Fibroblast of lung (primary cell): ENCODE measurements at regions not wholly inside any gene's neighbourhood (a gene's known extent, or its start where the extent isn't known, plus 50 kb on each side); places are given as distances from the start of the nearest gene placed in this dataset.

Source experiments
- DNase-seq, 2 donors: peaks; one replicate each; pipeline versions ENCODE4 v3.0.0 to v3.0.0-alpha.2; 2010; ENCODE audit warnings: low read depth in 2 of 2
- H2AFZ ChIP-seq: 2 replicates; pipeline ENCODE4 v1.5.1; 2012; ENCODE audit warnings: low read length, control low read depth, inconsistent platforms
- H3K27ac ChIP-seq: 2 replicates; pipeline ENCODE4 v1.5.1; 2011; ENCODE audit warnings: low read length, control low read depth; ENCODE audit not compliant: insufficient read depth
- H3K27me3 ChIP-seq: 2 replicates; pipeline ENCODE4 v1.5.1; 2011; ENCODE audit warnings: mild to moderate bottlenecking, low read length; ENCODE audit not compliant: control insufficient read depth, insufficient read depth
- H3K36me3 ChIP-seq: 2 replicates; pipeline ENCODE4 v1.5.1; 2011; ENCODE audit warnings: low read length; ENCODE audit not compliant: control insufficient read depth, insufficient read depth
- H3K4me1 ChIP-seq: 2 replicates; pipeline ENCODE4 v1.5.1; 2011; ENCODE audit warnings: low read length; ENCODE audit not compliant: control insufficient read depth, insufficient read depth; ENCODE audit errors: extremely low read depth
- H3K4me2 ChIP-seq: 2 replicates; pipeline ENCODE4 v1.5.1; 2011; ENCODE audit warnings: low read length, control low read depth; ENCODE audit not compliant: insufficient read depth; ENCODE audit errors: extremely low read depth
- H3K4me3 ChIP-seq, 4 experiments: fragments of 200-600 bp in 1 of 4; sonication (generic) in 1 of 4; replicated peaks in 1 of 4; 2 replicates each; pipeline ENCODE4 v1.5.1; 2011 to 2016; ENCODE audit warnings: low read length in 4 of 4, low read depth in 3 of 4, mild to moderate bottlenecking in 3 of 4, control low read depth in 2 of 4, inconsistent platforms in 1 of 4, mixed read lengths in 1 of 4; ENCODE audit not compliant: insufficient read depth in 1 of 4; ENCODE audit errors: control extremely low read depth in 1 of 4
- H3K79me2 ChIP-seq: 2 replicates; pipeline ENCODE4 v1.5.1; 2012; ENCODE audit warnings: mild to moderate bottlenecking, low read length, inconsistent platforms; ENCODE audit not compliant: control insufficient read depth, insufficient read depth
- H3K9ac ChIP-seq: 2 replicates; pipeline ENCODE4 v1.5.1; 2011; ENCODE audit warnings: mild to moderate bottlenecking, low read length, control low read depth; ENCODE audit not compliant: insufficient read depth
- H3K9me3 ChIP-seq: 2 replicates; pipeline ENCODE4 v1.5.1; 2012; ENCODE audit warnings: low read depth, low read length; ENCODE audit not compliant: control insufficient read depth, insufficient read depth
- H4K20me1 ChIP-seq: 2 replicates; pipeline ENCODE4 v1.5.1; 2011; ENCODE audit warnings: low read length; ENCODE audit not compliant: control insufficient read depth, insufficient read depth; ENCODE audit errors: extremely low read depth
- EZH2 ChIP-seq: IDR thresholded peaks from 2 replicates; pipeline ENCODE4 v1.5.1; 2012; ENCODE audit warnings: low read length, control low read depth, mild to moderate bottlenecking; ENCODE audit errors: missing control alignments
- TF ChIP-seq, protein P1 (sequence below), 2 donors: IDR thresholded peaks in 1 of 2; conservative IDR thresholded peaks in 1 of 2; 1 replicate in 1 of 2; 2 replicates in 1 of 2; pipeline ENCODE4 v1.5.1; 2011 to 2012; ENCODE audit warnings: low read length in 2 of 2, control low read depth in 1 of 2, inconsistent platforms in 1 of 2, low read depth in 1 of 2, mild to moderate bottlenecking in 1 of 2

DNA sequence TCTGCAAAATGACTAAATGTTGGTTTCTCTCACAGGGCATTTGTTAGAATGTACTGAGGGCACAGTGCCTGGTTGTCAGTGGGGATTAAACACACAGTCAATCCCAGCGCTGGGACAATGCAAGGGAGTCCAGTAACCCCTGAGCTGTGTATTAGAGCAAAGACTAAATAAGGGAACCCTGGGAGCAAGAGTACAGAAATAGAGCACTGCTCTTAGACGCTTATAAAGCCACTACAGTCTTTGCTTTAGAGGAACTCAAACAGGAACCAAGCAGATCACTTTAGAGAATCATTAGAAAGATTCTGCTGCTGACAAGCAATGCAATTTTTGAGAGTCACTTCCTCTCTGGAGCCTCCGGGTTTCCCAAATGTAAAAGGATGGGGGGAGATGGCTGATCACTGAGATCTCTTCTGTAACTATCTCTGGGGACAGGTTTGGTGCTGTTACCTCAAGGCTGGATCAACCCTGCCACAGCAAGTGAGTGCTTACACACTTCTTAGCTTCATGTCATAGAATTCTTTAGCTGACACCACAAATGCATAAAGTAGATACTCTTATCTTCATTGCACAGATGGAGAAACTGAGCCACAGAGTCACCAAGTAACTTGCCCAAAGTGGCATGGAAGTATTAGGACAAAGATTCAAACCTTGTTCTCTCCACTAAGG lies 137.8 kb upstream of the CPEB2 start:
- Histone ChIP-seq H3K4me3 (no peak overlapping the region), H3K27me3 (no peaks in the 10 kb centered on the region), H3K79me2 (no peaks in the 10 kb centered on the region), H3K4me1 (no peaks in the 10 kb centered on the region), H3K9ac (no peak overlapping the region), H3K27ac (no peak overlapping the region), H3K36me3 (no peaks in the 10 kb centered on the region), H2AFZ (no peak overlapping the region), H4K20me1 (no peaks in the 10 kb centered on the region), H3K4me2 (no peak overlapping the region), H3K9me3 (no peaks in the 10 kb centered on the region)
- no peak for TF ChIP-seq EZH2
- TF ChIP-seq, protein P1, sequence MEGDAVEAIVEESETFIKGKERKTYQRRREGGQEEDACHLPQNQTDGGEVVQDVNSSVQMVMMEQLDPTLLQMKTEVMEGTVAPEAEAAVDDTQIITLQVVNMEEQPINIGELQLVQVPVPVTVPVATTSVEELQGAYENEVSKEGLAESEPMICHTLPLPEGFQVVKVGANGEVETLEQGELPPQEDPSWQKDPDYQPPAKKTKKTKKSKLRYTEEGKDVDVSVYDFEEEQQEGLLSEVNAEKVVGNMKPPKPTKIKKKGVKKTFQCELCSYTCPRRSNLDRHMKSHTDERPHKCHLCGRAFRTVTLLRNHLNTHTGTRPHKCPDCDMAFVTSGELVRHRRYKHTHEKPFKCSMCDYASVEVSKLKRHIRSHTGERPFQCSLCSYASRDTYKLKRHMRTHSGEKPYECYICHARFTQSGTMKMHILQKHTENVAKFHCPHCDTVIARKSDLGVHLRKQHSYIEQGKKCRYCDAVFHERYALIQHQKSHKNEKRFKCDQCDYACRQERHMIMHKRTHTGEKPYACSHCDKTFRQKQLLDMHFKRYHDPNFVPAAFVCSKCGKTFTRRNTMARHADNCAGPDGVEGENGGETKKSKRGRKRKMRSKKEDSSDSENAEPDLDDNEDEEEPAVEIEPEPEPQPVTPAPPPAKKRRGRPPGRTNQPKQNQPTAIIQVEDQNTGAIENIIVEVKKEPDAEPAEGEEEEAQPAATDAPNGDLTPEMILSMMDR (conservative IDR thresholded peaks at IDR 0.05 in 1 of 2, IDR thresholded peaks at IDR 0.05 in 1 of 2; ENCODE audit: low read depth in 1 of 2, low read length in 2 of 2): no peak
- DNase-seq: no peak

GRCh38 chr4:14865031-14865366 lies 137.3 kb upstream of the CPEB2 start:
- Histone ChIP-seq H3K79me2 (no peaks in the 10 kb centered on the region), H4K20me1 (no peaks in the 10 kb centered on the region), H3K9me3 (no peaks in the 10 kb centered on the region), H3K27ac (no peak overlapping the region), H3K4me3 (no peak overlapping the region), H3K4me2 (no peak overlapping the region), H3K36me3 (no peaks in the 10 kb centered on the region), H2AFZ (no peak overlapping the region), H3K27me3 (no peaks in the 10 kb centered on the region), H3K4me1 (no peaks in the 10 kb centered on the region), H3K9ac (no peak overlapping the region)
- TF ChIP-seq EZH2: no peak
- TF ChIP-seq, protein P1 (conservative IDR thresholded peaks at IDR 0.05 in 1 of 2, IDR thresholded peaks at IDR 0.05 in 1 of 2; ENCODE audit: low read depth in 1 of 2, low read length in 2 of 2): no peak
- no peak for DNase-seq

DNA sequence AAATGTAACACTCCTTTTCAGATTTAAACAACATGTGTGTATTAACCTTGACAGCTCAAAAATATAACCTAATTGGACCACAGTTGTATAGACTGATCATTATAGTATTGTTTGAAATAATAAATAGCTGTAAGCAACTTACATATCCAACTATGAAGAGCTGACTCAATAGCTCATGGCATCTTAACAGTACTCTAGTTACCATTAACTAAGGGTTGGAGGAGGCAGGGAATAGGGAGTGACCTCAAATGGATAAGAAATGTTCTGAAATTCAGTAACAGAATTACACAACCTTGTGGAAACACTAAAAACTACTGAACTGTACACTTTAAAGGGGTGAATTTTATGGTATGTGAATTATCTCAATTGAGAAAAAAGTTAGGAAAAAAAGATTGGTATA lies 136.5 kb upstream of the CPEB2 start:
- H3K9me3 ChIP-seq: no peaks in the 10 kb centered on the region
- no peaks in the 10 kb centered on the region for H3K79me2 ChIP-seq
- no peaks in the 10 kb centered on the region for H3K4me1 ChIP-seq
- H2AFZ ChIP-seq: no peak overlapping the region
- H4K20me1 ChIP-seq: no peaks in the 10 kb centered on the region
- H3K4me2 ChIP-seq: no peak overlapping the region
- no peaks in the 10 kb centered on the region for H3K36me3 ChIP-seq
- H3K9ac ChIP-seq: no peak overlapping the region
- TF ChIP-seq, protein P1 (conservative IDR thresholded peaks at IDR 0.05 in 1 of 2, IDR thresholded peaks at IDR 0.05 in 1 of 2; ENCODE audit: low read depth in 1 of 2, low read length in 2 of 2): no peak
- no peak for TF ChIP-seq EZH2
- no peak overlapping the region for H3K4me3 ChIP-seq
- H3K27ac ChIP-seq: no peak overlapping the region
- H3K27me3 ChIP-seq: no peaks in the 10 kb centered on the region
- peak in 1 of 2 donors; percentile 41 for DNase-seq
